ENCODE measurements at regions not wholly inside any gene's neighbourhood (a gene's known extent, or its start where the extent isn't known, plus 50 kb on each side); places are given as distances from the start of the nearest gene placed in this dataset.

DNA sequence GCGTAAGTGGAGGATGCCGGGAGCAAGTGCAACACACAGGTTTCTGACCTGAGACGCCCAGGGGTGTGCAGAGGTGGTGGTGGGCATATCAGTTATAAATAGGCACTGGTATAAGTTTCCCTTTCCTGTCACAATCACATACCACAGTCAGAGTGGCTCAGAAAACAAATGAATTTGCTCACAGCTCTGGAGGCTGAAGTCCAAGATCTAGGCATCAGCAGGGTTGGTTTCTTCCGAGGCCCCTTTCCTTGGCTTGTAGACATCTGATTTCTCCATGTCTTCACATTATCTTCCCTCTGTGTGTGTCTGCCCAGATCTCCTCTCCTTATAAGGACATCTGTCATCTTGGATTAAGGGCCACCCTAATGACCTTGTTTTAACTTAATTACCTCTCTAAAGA is 250.5 kb upstream of the TNRC6C start:
- Histone ChIP-seq H3K4me1 (ENCODE audit: insufficient read depth, low read length) (no peaks in the 10 kb centered on the region), H3K4me3 (ENCODE audit: low read length) (no peak overlapping the region), H2AFZ (ENCODE audit: low read depth, low read length) (no peak overlapping the region), H3K9me3 (ENCODE audit: low read length) (peaks cover 10% of the 10 kb centered on the region), H3K27me3 (ENCODE audit: insufficient read depth, low read length) (no peaks in the 10 kb centered on the region), H3K36me3 (ENCODE audit: insufficient read depth, low read length) (no peaks in the 10 kb centered on the region)

DNA sequence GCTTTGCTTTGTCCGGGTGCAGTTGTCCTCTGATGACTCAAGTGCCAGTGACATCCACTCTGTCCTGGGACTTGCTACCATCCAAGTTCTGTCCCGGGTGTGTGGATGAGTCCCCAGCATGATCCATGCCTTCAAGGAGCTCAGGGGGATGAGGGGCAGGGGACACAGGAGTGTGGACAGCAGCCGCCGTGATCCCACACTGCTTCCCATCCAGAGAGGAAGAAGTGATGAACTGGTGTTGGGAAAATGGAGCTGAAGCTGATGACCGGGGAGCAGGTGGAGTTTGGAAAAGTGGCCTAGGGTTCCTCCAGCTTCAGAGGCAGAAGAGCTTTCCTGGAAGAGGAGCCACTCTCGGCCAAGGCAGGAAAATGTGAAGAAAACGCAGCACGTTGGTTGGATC is 249.6 kb upstream of the TNRC6C start:
- no peaks in the 10 kb centered on the region for H3K36me3 ChIP-seq (ENCODE audit: insufficient read depth, low read length)
- peaks cover 8% of the 10 kb centered on the region for H3K9me3 ChIP-seq (ENCODE audit: low read length)
- H3K27me3 ChIP-seq (ENCODE audit: insufficient read depth, low read length): no peaks in the 10 kb centered on the region
- H3K4me1 ChIP-seq (ENCODE audit: insufficient read depth, low read length): no peaks in the 10 kb centered on the region
- no peak overlapping the region for H2AFZ ChIP-seq (ENCODE audit: low read depth, low read length)
- H3K4me3 ChIP-seq (ENCODE audit: low read length): no peak overlapping the region

DNA sequence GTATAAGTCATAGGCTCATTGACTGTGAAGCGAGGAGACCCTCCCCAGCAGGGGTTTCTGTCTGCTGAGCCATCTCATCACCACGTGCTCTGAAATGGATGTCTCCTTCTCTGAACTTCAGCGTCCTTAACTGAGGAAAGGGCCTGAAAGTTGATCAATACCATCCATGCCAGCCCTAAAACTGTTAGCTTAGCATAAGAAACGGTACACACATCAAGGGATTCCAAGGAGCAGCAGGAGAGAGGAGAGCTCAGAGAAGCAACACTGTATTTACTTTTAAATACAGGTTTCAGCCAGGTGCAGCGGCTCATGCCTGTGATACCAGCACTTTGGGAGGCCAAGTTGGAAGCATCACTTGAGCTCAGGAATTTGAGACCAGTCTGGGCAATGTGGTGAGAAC is 248.9 kb upstream of the TNRC6C start:
- no peak overlapping the region for H3K4me3 ChIP-seq (ENCODE audit: low read length)
- no peaks in the 10 kb centered on the region for H3K4me1 ChIP-seq (ENCODE audit: insufficient read depth, low read length)
- no peaks in the 10 kb centered on the region for H3K27me3 ChIP-seq (ENCODE audit: insufficient read depth, low read length)
- peaks cover 5% of the 10 kb centered on the region for H3K9me3 ChIP-seq (ENCODE audit: low read length)
- H2AFZ ChIP-seq (ENCODE audit: low read depth, low read length): no peak overlapping the region
- no peaks in the 10 kb centered on the region for H3K36me3 ChIP-seq (ENCODE audit: insufficient read depth, low read length)

DNA sequence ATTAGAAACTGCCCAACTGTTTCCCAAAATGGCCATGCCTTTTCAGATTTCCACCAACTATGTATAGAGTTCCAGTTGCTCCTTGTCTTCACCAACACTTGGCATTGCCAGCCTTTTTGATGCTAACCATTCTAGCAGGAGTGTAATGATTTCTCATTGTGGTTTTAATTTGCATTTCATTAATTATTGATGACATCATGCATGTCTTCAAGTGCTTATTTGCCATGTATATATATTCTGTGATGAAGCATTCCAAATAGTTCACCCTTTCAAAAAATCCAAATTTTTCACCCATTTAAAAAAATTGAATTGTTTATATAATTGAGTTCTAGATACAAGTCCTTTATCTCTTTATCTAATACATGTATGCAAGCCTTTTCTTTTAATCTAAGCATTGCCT is 245.9 kb upstream of the TNRC6C start:
- no peaks in the 10 kb centered on the region for H3K27me3 ChIP-seq (ENCODE audit: insufficient read depth, low read length)
- H2AFZ ChIP-seq (ENCODE audit: low read depth, low read length): no peak overlapping the region
- H3K9me3 ChIP-seq (ENCODE audit: low read length): peaks cover 2% of the 10 kb centered on the region
- H3K4me1 ChIP-seq (ENCODE audit: insufficient read depth, low read length): no peaks in the 10 kb centered on the region
- H3K36me3 ChIP-seq (ENCODE audit: insufficient read depth, low read length): no peaks in the 10 kb centered on the region
- H3K4me3 ChIP-seq (ENCODE audit: low read length): no peak overlapping the region

DNA sequence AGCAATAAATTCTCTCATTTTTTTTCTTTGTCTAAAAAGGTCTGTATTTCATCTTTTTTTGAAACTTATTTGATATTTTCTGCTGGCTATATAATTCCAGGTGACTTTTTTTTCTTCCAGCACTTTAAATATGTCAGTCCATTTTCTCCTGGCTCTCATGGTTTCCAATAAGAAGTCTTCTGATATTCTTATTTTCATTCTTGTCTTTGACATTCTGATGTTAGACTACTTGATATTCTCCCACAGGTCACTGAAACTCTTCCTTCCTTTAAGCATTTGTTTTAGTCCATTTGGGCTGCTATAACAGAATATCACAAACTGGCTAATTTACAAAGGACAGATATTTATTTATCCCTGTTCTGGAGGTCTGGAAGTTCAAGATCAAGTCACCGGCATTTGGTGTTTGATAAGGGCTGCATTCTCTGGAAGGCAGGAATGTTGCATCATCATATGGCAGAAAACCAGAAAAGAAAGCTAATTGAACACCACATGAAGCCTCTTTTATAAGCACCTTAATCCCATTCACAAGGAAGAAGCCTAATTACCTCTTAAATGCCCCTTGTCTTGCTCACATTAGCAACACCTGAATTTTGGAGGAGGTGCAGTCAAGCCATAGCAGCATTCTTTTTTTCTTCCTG is 242.1 kb upstream of the TNRC6C start:
- peaks cover 2% of the 10 kb centered on the region for H3K9me3 ChIP-seq (ENCODE audit: low read length)

DNA sequence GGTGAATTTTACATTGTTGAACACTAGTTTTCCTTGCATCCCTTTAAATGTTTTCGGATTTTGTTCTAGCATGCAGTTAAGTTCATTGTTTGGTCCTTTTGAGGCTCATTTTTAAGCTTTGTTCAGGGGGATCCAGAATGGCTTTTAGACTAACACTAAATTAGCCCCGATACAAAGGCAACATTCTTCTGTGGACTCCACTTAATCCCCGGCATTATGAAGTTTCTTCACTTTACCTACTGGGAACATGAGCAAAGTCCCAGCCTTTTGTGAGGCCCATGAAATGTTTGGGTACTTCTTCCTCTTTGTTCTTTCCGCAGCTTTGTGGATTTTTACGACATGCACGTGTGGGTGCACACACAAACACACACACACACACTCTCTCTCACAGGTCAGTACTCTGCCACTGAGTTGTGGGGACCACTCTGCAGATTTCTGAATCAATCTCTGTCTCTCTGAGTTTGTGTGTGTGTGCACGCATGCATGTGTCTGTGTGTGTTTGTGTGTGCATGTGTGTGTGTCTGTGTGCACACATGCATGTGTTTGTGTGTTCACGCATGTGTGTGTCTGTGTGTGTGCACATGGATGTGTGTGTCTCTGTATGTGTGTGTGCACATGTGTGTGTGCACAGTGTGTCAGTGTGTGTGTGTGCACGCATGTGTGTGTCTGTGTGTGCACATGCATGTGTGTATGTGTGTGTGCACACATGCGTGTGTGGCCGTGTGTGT is 240.4 kb upstream of the TNRC6C start:
- Histone ChIP-seq H3K27me3 (ENCODE audit: insufficient read depth, low read length) (no peaks in the 10 kb centered on the region), H3K9me3 (ENCODE audit: low read length) (no peaks in the 10 kb centered on the region), H3K36me3 (ENCODE audit: insufficient read depth, low read length) (no peaks in the 10 kb centered on the region), H2AFZ (ENCODE audit: low read depth, low read length) (no peak overlapping the region), H3K4me1 (ENCODE audit: insufficient read depth, low read length) (no peaks in the 10 kb centered on the region), H3K4me3 (ENCODE audit: low read length) (no peak overlapping the region)

More for the DNA sequence above, 242.1 kb upstream of the TNRC6C start:
- Histone ChIP-seq H3K36me3 (ENCODE audit: insufficient read depth, low read length) (no peaks in the 10 kb centered on the region), H3K27me3 (ENCODE audit: insufficient read depth, low read length) (no peaks in the 10 kb centered on the region), H3K4me3 (ENCODE audit: low read length) (no peak overlapping the region), H2AFZ (ENCODE audit: low read depth, low read length) (no peak overlapping the region), H3K4me1 (ENCODE audit: insufficient read depth, low read length) (no peaks in the 10 kb centered on the region)

DNA sequence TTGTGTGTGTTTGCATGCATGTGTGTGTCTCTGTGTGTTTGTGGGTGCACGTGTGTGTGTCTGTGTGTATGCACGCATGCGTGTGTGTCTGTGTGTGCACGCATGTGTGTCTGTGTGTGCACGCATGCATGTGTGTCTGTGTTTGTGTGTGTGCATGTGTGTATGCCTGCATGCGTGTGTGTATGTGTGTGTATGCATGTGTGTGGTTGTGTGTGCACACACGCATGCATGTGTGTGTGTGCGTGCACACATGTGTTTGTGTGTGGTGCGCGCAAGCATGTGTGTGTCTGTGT is 239.9 kb upstream of the TNRC6C start:
- Histone ChIP-seq H3K4me1 (ENCODE audit: insufficient read depth, low read length) (no peaks in the 10 kb centered on the region), H3K27me3 (ENCODE audit: insufficient read depth, low read length) (no peaks in the 10 kb centered on the region), H3K4me3 (ENCODE audit: low read length) (no peak overlapping the region), H2AFZ (ENCODE audit: low read depth, low read length) (no peak overlapping the region), H3K9me3 (ENCODE audit: low read length) (no peaks in the 10 kb centered on the region), H3K36me3 (ENCODE audit: insufficient read depth, low read length) (no peaks in the 10 kb centered on the region)

DNA sequence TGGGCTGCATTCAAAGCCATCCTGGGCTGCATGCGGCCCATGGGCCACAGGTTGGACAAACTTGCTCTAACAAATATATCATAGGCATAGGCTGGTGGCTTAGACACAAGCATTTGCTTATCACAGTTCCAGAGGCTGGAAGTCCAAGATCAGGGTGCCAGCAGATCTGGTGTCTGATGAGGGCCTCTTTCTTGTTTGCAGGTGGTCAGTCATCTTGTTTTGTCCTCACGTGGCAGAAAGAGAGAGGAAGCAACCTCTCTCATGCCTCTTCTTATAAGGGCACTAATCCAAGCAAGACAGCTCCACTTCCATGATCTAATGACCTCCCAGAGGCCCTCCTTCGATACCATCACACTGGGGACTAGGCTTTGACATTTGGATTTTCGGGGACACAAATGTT is 238.7 kb upstream of the TNRC6C start:
- Histone ChIP-seq H3K36me3 (ENCODE audit: insufficient read depth, low read length) (no peaks in the 10 kb centered on the region), H3K9me3 (ENCODE audit: low read length) (no peaks in the 10 kb centered on the region), H3K27me3 (ENCODE audit: insufficient read depth, low read length) (no peaks in the 10 kb centered on the region), H2AFZ (ENCODE audit: low read depth, low read length) (no peak overlapping the region), H3K4me3 (ENCODE audit: low read length) (no peak overlapping the region), H3K4me1 (ENCODE audit: insufficient read depth, low read length) (no peaks in the 10 kb centered on the region)

DNA sequence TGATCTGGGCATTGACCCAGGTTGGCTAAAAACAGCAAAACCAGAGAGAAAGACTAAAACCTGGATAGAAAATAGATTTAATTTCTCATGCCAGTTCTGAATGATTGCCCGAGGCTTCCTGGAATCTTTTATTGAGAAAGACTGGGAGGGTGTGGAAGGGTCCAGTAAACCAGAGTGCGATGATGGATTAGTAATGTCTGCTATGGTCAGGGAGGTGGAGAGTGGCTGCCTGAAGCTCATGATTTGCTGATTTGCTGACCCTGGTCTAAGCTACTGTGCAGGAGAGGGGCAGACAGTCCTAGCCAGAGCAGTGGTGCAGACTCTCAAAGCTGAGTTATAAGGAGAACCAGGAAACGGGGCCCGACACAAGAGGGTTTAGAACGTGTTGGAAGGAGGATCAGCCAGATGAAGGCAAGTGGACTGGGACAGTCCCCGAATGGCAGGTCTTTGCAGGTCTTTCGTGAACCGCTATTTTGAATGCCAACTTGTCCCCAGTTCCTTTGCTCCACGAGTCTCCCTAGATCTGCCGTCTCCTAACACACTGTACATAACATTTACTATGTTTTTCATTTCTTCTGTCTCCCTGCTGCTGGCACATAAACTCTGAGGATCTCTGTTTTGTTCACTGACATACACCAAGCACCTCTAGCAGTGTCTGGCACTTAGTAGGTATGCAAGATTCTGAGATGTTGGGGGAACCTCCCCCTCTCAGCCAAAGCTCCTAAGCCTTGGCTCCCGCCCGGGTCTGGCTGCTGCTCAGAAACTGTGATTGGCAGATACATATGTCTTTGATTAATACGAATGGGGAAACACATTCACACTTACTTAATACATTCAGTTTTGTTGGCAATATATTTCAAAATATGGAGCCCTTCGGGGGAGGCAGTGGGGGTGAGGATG is 237.3 kb upstream of the TNRC6C start:
- H3K9me3 ChIP-seq (ENCODE audit: low read length): no peaks in the 10 kb centered on the region
- H2AFZ ChIP-seq (ENCODE audit: low read depth, low read length): no peak overlapping the region
- no peaks in the 10 kb centered on the region for H3K4me1 ChIP-seq (ENCODE audit: insufficient read depth, low read length)
- H3K36me3 ChIP-seq (ENCODE audit: insufficient read depth, low read length): no peaks in the 10 kb centered on the region
- H3K27me3 ChIP-seq (ENCODE audit: insufficient read depth, low read length): no peaks in the 10 kb centered on the region
- no peak overlapping the region for H3K4me3 ChIP-seq (ENCODE audit: low read length)

DNA sequence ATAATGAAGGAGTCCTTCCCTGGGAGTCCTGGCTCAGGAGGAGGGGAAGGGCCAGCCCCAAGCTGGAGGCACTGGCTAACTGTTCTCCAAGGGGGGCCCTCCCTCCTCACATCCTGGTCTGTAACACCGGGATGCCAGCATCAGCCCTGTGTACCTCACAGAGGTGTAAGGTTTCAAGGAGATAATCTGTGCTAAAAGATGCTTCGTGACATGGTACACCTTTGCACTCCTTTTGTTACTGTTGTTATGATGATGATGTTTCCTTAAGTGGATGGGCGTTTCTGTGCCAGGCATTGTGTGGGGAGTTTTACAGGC is 236.7 kb upstream of the TNRC6C start:
- no peaks in the 10 kb centered on the region for H3K36me3 ChIP-seq (ENCODE audit: insufficient read depth, low read length)
- no peak overlapping the region for H2AFZ ChIP-seq (ENCODE audit: low read depth, low read length)
- H3K27me3 ChIP-seq (ENCODE audit: insufficient read depth, low read length): no peaks in the 10 kb centered on the region
- H3K4me3 ChIP-seq (ENCODE audit: low read length): no peak overlapping the region
- no peaks in the 10 kb centered on the region for H3K9me3 ChIP-seq (ENCODE audit: low read length)
- peaks cover 4% of the 10 kb centered on the region for H3K4me1 ChIP-seq (ENCODE audit: insufficient read depth, low read length)

DNA sequence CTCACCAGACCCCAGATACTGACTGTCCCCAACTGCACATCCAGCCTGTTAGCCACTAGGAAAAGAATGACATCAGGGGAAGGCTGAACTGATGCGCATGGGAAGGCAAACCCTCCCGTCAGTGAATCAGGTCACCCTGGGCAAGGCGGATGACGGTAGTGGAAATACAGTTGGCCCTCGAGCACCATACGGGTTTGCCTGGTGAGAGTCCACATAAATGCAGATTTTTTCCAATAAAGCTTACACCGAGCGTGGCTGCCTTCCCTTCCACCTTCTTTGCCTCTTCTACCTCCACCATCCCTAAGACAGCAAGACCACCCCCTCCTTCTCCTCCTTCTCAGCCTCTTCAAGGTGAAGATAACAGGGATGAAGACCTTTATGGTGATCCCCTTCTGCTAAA is 236.1 kb upstream of the TNRC6C start:
- Histone ChIP-seq H3K9me3 (ENCODE audit: low read length) (no peaks in the 10 kb centered on the region), H3K27me3 (ENCODE audit: insufficient read depth, low read length) (no peaks in the 10 kb centered on the region), H3K36me3 (ENCODE audit: insufficient read depth, low read length) (no peaks in the 10 kb centered on the region), H3K4me3 (ENCODE audit: low read length) (no peak overlapping the region), H3K4me1 (ENCODE audit: insufficient read depth, low read length) (peaks cover 9% of the 10 kb centered on the region), H2AFZ (ENCODE audit: low read depth, low read length) (no peak overlapping the region)

DNA sequence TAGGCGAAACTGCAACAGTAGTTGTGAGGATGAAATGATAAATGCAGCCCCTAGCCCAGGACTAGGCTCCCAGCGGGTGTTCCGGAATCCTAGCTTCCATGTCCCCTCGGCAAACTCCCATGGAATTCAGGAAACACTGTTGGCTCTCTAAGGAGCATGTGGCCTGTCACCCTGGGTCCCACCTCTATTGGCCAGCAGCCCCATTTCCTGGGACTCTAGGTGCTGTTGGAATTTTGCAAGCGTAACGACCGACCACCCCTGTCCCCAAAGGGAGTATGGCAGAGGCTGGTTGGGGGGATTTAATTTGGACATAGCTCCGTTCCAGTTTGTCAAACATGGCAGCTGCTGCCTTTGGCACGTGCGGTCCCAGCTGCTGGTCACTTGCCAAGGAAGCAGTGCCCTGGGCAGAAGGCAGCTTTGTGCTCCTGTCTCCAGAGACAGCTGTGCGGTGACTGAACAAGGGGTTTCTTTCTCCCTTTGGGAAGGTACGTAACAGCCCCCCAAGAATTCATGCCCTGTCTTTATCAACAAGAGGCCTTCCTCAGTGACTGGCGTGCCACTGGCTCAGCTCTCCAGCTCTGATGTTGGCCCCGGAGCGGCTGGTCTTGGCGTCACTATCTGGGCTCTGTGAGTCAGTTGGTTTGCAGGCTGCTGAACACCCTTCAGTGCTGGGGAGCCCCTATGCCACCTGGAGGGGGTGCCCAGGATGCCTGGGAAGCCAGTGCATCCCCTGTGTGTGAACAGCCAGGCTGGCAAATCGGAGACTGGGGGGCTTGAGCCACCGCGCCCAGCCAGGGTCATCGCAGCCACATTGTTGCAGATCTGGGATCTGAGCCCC is 235.2 kb upstream of the TNRC6C start:
- Histone ChIP-seq H3K36me3 (ENCODE audit: insufficient read depth, low read length) (no peaks in the 10 kb centered on the region), H2AFZ (ENCODE audit: low read depth, low read length) (no peak overlapping the region), H3K27me3 (ENCODE audit: insufficient read depth, low read length) (no peaks in the 10 kb centered on the region), H3K4me3 (ENCODE audit: low read length) (no peak overlapping the region), H3K4me1 (ENCODE audit: insufficient read depth, low read length) (peaks cover 12% of the 10 kb centered on the region), H3K9me3 (ENCODE audit: low read length) (no peaks in the 10 kb centered on the region)

Data from neuron (in vitro differentiated cells).